OCI-LY7 (cell line): ENCODE measurements at regions not wholly inside any gene's neighbourhood (a gene's known extent, or its start where the extent isn't known, plus 50 kb on each side); places are given as distances from the start of the nearest gene placed in this dataset.

Experiments
- CTCF ChIP-seq: fragments of 200-600 bp; sonication (generic); conservative IDR thresholded peaks from 2 replicates; pipeline ENCODE4 v1.5.1; 2014; ENCODE audit warnings: mild to moderate bottlenecking, antibody characterized with exemption, low read length, moderate library complexity, mixed read lengths
- EZH2phosphoT487 ChIP-seq: fragments of 200-600 bp; sonication (generic); IDR thresholded peaks from 2 replicates; pipeline ENCODE4 v1.6.1; 2018; ENCODE audit warnings: low read depth, borderline replicate concordance, mild to moderate bottlenecking, mixed run types, antibody characterized with exemption, low read length, moderate library complexity, mixed read lengths

GRCh38 chr4:72864898-72865297 lies 204.6 kb downstream of the COX18 start:
- no peak for TF ChIP-seq CTCF
- no peak for TF ChIP-seq EZH2phosphoT487
